K562 (cell line): ENCODE measurements at regions not wholly inside any gene's neighbourhood (a gene's known extent, or its start where the extent isn't known, plus 50 kb on each side); places are given as distances from the start of the nearest gene placed in this dataset.

Experiments used
- C11orf30 ChIP-seq: fragments of 450-650 bp; IDR thresholded peaks from 2 replicates; pipeline ENCODE4 v1.6.1; 2016; ENCODE audit warnings: low read depth, mild to moderate bottlenecking
- CEBPB ChIP-seq: fragments of 450-650 bp; IDR thresholded peaks from 2 replicates; pipeline ENCODE4 v1.6.1; 2016; ENCODE audit warnings: missing genetic modification characterization, missing compliant biosample characterization
- CEBPG ChIP-seq, 3 experiments: fragments of 200-800 bp in 1 of 3; sonication (Bioruptor generic) in 1 of 3; sonication (generic) in 1 of 3; formaldehyde crosslinking in 1 of 3; IDR thresholded peaks in 2 of 3; conservative IDR thresholded peaks in 1 of 3; 2 replicates each; pipeline versions ENCODE4 v1.6.1 to v1.8.0; 2016 to 2022; ENCODE audit warnings: missing compliant biosample characterization in 2 of 3, missing genetic modification characterization in 2 of 3, mild to moderate bottlenecking in 1 of 3, missing genetic modification reagents in 1 of 3
- COPS2 ChIP-seq: fragments of 450-650 bp; conservative IDR thresholded peaks from 2 replicates; pipeline ENCODE4 v1.6.1; 2016; ENCODE audit warnings: mild to moderate bottlenecking, moderate library complexity
- FOXP4 ChIP-seq: sonication (generic); formaldehyde crosslinking; IDR thresholded peaks from 2 replicates; pipeline ENCODE4 v1.8.0; 2022; ENCODE audit warnings: mild to moderate bottlenecking, missing genetic modification reagents, borderline replicate concordance
- HCFC1 ChIP-seq: IDR thresholded peaks from 2 replicates; pipeline ENCODE4 v1.6.1; 2012; ENCODE audit warnings: low read depth, low read length, improper control_type of control experiment
- MIER1 ChIP-seq: fragments of 450-650 bp; IDR thresholded peaks from 2 replicates; pipeline ENCODE4 v1.6.1; 2016; ENCODE audit warnings: antibody characterized with exemption, mild to moderate bottlenecking, low read depth
- NFATC3 ChIP-seq: fragments of 450-650 bp; IDR thresholded peaks from 2 replicates; pipeline ENCODE4 v1.6.1; 2017; ENCODE audit warnings: mild to moderate bottlenecking
- PHF8 ChIP-seq: fragments of 200-600 bp; sonication (generic); IDR thresholded peaks from 2 replicates; pipeline ENCODE4 v1.6.1; 2012; ENCODE audit warnings: mixed run types, mild to moderate bottlenecking, inconsistent platforms, low read length, moderate library complexity, borderline replicate concordance
- POLR2G ChIP-seq: fragments of 200-400 bp; formaldehyde crosslinking; IDR thresholded peaks from 2 replicates; pipeline ENCODE4 v1.6.1; 2017; ENCODE audit warnings: low read depth, mild to moderate bottlenecking, antibody characterized with exemption, low read length, moderate library complexity
- RAD21 ChIP-seq, 2 experiments: fragments of 250-450 bp in 1 of 2; fragments of 450-650 bp in 1 of 2; sonication (Bioruptor Pico) in 1 of 2; formaldehyde crosslinking in 1 of 2; IDR thresholded peaks in 1 of 2; conservative IDR thresholded peaks in 1 of 2; 2 replicates each; pipeline versions ENCODE4 v1.4.0 to v1.8.0; 2020 to 2022; ENCODE audit warnings: mild to moderate bottlenecking in 2 of 2, moderate library complexity in 1 of 2
- TSHZ1 ChIP-seq: fragments of 250-450 bp; sonication (Bioruptor Pico); IDR thresholded peaks from 2 replicates; pipeline ENCODE4 v1.4.0; 2020; ENCODE audit warnings: mild to moderate bottlenecking, moderate library complexity
- ZNF212 ChIP-seq: fragments of 450-650 bp; formaldehyde crosslinking; IDR thresholded peaks from 2 replicates; pipeline ENCODE4 v1.4.0; 2020; ENCODE audit warnings: mild to moderate bottlenecking
- ZNF507 ChIP-seq: conservative IDR thresholded peaks from 2 replicates; pipeline ENCODE4 v1.6.1; 2017; ENCODE audit warnings: missing genetic modification characterization, missing compliant biosample characterization
- ZNF778 ChIP-seq: fragments of 450-650 bp; formaldehyde crosslinking; IDR thresholded peaks from 2 replicates; pipeline ENCODE4 v1.4.0; 2020; ENCODE audit warnings: mild to moderate bottlenecking, moderate library complexity
- TF ChIP-seq, protein P1 (sequence below): fragments of 250-450 bp; sonication (Bioruptor Pico); IDR thresholded peaks from 2 replicates; pipeline ENCODE4 v1.9.0; 2021; ENCODE audit warnings: mild to moderate bottlenecking, inconsistent platforms
- TF ChIP-seq, protein P2 (sequence below): fragments of 250-450 bp; sonication (Bioruptor Pico); IDR thresholded peaks from 2 replicates; pipeline ENCODE4 v1.5.0; 2021; ENCODE audit warnings: mild to moderate bottlenecking, borderline replicate concordance

- TF ChIP-seq, protein P1, sequence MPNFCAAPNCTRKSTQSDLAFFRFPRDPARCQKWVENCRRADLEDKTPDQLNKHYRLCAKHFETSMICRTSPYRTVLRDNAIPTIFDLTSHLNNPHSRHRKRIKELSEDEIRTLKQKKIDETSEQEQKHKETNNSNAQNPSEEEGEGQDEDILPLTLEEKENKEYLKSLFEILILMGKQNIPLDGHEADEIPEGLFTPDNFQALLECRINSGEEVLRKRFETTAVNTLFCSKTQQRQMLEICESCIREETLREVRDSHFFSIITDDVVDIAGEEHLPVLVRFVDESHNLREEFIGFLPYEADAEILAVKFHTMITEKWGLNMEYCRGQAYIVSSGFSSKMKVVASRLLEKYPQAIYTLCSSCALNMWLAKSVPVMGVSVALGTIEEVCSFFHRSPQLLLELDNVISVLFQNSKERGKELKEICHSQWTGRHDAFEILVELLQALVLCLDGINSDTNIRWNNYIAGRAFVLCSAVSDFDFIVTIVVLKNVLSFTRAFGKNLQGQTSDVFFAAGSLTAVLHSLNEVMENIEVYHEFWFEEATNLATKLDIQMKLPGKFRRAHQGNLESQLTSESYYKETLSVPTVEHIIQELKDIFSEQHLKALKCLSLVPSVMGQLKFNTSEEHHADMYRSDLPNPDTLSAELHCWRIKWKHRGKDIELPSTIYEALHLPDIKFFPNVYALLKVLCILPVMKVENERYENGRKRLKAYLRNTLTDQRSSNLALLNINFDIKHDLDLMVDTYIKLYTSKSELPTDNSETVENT (CRISPR knock-in tag), result no peak
- TF ChIP-seq TSHZ1 (CRISPR knock-in tag) (no peak), NFATC3 (no peak), C11orf30 (no peak), ZNF507 (tag) (no peak), CEBPG (CRISPR knock-in tag; IDR thresholded peaks at IDR 0.05) (0 out of 2 replicates have a peak, but pooled peaks have one; percentile 9), CEBPG (tag; conservative IDR thresholded peaks at IDR 0.05 in 1 of 2, IDR thresholded peaks at IDR 0.05 in 1 of 2) (peak in 1 of 2 experiments; percentile 83; a peak in 2 of 4 replicates), POLR2G (no peak), FOXP4 (CRISPR knock-in tag) (no peak), ZNF778 (CRISPR knock-in tag) (no peak), RAD21 (CRISPR knock-in tag; conservative IDR thresholded peaks at IDR 0.05 in 1 of 2, IDR thresholded peaks at IDR 0.05 in 1 of 2) (no peak), MIER1 (no peak), PHF8 (no peak), COPS2 (no peak), CEBPB (peak; percentile 90), HCFC1 (no peak), ZNF212 (CRISPR knock-in tag) (peak; percentile 56; the same call in 1 of the 2 replicates)
- TF ChIP-seq, protein P2, sequence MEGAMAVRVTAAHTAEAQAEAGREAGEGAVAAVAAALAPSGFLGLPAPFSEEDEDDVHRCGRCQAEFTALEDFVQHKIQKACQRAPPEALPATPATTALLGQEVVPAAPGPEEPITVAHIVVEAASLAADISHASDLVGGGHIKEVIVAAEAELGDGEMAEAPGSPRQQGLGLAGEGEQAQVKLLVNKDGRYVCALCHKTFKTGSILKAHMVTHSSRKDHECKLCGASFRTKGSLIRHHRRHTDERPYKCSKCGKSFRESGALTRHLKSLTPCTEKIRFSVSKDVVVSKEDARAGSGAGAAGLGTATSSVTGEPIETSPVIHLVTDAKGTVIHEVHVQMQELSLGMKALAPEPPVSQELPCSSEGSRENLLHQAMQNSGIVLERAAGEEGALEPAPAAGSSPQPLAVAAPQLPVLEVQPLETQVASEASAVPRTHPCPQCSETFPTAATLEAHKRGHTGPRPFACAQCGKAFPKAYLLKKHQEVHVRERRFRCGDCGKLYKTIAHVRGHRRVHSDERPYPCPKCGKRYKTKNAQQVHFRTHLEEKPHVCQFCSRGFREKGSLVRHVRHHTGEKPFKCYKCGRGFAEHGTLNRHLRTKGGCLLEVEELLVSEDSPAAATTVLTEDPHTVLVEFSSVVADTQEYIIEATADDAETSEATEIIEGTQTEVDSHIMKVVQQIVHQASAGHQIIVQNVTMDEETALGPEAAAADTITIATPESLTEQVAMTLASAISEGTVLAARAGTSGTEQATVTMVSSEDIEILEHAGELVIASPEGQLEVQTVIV, result no peak
Observed at GRCh38 chr22:22158207-22158816, 86.3 kb upstream of the VPREB1 start (continued).
